GM04503 (cell line): ENCODE measurements at regions not wholly inside any gene's neighbourhood (a gene's known extent, or its start where the extent isn't known, plus 50 kb on each side); places are given as distances from the start of the nearest gene placed in this dataset.

Source experiments
- DNase-seq: peaks from one replicate; pipeline ENCODE4 v3.0.0-alpha.2; 2012; ENCODE audit warnings: low read depth

GRCh38 chr1:90201467-90202358 is 206.8 kb downstream of the ZNF326 start:
- DNase-seq, result no peak

- no peak for DNase-seq
These were observed 205.8 kb downstream of the ZNF326 start for GRCh38 chr1:90200646-90201205.

DNA sequence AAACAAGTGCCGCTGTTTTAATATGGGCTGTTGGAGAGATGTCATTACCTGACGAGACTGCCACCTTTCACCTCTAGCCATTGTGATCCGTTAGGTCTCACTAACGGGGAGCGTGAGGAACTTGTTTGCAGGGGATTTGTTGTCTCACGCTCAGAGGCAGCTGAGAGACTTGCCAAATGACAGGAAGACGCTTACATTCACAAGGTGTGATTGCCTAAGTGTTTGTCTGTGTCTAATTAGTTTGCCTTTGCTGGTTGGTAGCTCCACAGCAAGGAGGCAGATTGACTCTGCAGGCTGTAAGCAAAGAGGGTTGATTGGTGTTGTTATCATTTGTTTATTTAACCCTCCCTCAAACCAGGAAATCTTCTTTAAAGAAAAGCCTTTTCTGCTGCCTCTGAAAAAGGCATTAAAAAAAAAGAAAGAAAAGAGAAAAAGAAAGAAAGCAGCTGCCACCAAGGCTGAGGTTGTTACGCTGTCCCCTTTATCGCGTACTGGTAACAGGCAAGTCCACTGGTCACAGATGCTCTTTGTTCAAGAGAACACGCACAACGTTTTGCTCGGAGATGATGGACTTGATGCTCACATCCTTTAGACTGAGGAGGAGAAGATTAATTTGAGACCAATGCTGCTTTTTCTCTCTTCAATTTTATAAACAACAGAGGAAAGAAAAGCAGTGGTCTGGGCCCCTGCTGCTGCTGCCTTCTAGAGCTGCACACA is 203.9 kb downstream of the ZNF326 start:
- no peak for DNase-seq

DNA sequence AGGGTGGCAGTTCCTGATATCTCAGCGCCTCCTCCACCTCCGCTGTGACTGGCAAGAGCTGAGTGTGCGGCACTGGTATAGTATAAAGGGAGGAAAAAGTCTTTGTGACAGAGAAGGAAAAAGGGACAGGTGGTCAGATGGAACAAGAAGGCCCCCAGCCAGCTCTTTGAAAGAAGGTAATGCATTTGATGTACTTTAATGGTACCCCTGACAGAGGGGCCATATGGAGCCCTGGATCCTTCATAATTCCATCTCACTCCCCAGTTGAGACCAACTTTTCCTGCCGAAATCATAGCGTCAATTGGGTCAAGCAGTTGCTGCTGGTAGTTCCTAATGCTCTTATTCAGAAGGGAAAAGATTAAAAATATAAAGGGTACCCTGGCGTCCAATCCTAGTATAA is 198.2 kb downstream of the ZNF326 start:
- no peak for DNase-seq

DNA sequence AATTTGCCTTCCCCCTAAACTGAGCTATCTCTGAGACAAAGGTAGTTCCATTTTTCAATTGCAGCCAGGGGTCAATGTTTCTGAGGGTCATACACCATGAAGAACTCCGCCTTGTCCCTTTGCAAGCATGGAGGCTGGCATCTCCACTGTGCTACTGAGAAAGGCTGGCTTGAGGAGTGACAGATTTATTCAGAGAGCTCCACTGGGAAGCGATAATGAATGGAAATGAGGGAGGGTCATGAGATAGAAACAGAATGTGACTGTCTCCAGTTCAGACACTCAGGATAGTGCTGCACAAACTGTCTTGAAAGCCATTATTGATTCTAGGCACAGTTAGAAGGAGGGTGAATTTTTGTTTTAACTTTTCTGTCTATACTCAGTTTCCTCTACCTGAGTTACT is 197.5 kb downstream of the ZNF326 start:
- DNase-seq, result no peak

GRCh38 chr1:90190523-90190922 is 195.6 kb downstream of the ZNF326 start:
- DNase-seq, result no peak

DNA sequence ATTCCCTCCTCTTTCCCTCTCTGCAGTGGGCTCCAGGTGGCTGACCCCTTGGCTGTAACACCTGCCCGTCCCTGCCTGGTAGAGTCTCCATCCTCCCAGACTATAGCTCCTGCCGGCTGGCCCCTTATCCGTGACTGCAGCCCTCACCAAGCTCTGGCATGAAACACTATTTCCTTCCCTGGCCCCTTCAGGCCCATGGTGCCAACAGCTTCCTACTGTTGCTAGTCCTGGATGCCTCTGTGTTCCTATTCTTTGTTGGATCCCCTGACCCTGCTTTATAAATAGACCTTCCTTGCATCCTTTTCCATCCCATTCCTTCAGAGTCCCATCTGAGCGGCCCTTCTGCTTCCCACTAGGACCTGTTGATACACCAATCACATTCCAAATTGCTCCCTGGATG is 195.0 kb downstream of the ZNF326 start:
- no peak for DNase-seq

DNA sequence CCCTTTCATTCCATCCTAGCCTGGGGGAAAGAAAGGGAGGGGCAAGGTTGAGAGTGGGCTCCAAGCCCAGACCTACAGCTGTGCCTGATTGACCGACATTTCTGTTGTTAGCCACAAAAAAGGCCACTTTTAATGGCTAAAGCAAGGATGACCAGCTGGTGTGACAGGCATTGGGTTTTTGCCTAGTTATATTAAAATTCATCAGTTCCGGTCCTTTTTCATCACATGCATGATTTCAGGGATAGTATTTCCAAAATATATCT is 192.3 kb downstream of the ZNF326 start:
- no peak for DNase-seq

DNA sequence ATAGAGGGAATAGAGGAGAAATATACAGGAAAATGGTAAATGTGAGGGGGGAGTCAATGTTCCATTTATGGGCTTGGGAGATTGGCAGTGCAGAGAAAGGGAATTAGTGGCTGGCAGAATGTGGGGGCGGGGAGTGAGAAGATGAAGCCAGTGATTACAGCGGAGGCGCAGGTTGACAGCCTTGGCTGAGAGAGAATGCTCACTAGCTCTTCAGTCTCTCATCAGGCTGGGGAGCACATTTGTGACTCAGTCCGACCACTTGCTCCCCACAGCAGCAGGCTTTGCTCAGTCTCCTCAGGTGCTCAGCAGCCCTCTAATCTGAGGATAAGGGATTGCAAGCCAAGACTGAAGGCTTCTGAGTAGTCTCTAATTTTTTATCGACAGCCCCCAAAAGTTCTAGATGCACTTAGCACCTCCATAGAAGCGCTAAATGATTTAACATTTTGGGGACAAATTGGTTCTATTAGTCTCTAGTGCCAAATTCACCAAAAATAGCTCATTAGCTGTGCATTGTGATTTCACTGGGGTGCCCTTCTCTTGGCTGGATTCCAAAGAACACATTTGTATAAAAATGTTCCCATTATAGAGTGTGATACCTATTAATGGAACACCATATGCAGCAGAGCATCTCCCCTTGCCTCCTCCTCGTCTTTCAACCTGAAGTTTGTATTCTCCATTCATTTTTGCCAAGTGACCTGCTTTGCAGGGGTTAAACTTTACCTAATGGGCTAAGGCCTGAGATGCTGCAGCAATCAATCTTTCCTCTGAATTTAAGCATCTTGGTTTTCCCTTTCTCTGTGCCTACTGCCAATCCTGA is 191.8 kb downstream of the ZNF326 start:
- DNase-seq, result no peak

DNA sequence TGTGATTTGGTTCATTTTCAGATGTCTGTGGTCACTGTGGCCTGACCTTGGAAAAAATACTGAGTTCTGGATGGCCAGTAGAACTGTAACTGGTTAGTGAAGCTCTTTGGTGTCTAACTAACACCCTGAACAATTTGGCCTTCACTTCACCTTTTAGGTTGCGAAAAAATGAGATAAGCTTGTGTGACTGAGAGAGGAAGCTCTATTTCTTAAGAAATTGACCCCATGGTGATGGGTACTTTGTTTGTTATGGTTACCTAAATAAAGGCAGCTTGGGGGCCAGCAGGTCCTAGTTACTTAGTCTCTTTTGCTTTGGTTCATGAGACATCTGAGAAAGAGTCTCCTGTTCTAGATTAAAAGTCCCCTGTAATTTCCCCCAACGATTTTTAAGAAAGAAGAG is 181.6 kb downstream of the ZNF326 start:
- DNase-seq, result no peak

DNA sequence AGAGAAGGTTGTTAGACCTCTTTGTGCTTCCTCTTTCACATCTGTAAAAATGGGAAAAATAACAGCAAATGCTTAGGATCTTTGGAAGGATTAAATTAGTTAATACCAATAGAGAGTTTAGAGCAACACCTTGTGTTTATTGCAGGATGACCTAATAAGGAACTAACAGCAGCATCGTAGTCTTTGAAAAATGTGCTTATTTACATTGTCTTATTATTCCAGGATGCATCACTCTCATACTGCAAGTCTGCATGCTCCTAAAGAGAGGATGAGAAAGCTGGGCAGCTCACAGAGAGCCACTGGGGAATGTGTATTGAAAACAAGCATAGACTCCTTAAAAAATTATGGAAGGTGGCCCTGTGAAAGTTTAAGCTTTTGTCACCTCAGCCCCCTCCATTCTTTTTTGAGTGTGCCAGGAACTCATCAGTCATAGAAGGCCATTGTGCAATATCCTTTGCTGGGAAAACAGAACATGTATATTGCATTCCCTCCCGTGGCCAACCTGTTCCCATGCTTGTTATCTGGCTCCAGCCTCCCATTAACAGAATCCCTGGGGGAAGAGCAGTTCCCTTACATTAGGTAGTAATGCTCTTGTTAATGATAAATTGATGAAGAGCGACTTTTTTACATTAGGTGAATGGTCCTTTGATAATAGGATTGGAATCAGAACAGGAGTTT is 180.7 kb downstream of the ZNF326 start:
- no peak for DNase-seq

- DNase-seq, result no peak
These were observed 179.3 kb downstream of the ZNF326 start for GRCh38 chr1:90174246-90174645.

DNA sequence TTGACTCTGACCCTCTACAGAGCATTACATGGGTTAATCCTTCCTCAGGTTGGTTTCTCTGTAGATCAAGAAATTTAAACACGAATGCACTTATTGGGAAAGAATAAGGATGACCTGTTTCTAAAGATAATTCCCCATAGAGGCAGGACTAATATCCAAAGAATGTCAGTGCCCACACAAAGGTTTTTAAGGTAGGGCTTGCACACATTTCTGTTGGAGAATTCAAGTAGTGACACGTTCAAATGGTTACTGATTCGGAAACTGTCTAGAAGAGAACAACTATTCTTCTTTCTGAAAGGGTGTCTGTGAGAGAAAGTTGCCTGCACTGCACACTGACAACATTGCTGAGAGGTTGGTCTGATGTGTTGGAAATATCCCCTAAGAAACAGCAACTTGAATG is 167.3 kb downstream of the ZNF326 start:
- no peak for DNase-seq

- DNase-seq, result no peak
These were observed 166.7 kb downstream of the ZNF326 start for GRCh38 chr1:90161625-90162024.

DNA sequence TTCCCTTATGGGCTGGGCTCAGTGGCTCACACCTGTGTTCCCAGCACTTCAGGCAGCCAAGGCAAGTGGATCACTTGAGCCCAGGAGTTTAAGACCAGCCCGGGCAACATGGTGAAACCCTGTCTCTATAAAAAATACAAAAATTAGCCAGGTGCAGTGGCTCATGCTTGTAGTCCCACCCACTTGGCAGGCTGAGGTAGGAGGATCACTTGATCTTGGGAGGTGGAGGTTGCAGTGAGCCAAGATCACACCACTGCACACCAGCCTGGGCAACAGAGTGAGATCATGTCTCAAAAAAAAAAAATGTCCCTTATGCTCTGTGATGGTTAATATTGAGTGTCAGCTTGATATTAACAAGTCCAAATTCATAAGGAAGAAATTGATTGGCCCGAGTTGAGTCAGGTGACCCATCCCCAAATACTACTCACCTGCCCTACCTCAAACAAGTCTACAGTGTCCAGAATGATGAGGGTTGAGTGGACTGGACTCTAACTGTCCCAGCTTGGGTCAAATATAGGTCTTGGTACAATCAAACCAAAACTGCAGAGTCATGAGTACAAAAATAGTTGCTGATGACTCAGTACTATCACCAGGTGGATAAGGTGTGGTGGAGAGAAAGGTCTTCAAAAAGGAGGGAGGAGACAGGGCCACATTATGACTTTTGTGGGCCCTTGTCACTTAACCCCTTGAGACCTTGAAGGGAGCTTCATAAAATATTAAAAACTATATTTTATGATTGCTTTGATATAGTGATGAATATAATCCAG is 161.0 kb downstream of the ZNF326 start:
- no peak for DNase-seq

GRCh38 chr1:90154711-90155110 is 159.8 kb downstream of the ZNF326 start:
- no peak for DNase-seq

DNA sequence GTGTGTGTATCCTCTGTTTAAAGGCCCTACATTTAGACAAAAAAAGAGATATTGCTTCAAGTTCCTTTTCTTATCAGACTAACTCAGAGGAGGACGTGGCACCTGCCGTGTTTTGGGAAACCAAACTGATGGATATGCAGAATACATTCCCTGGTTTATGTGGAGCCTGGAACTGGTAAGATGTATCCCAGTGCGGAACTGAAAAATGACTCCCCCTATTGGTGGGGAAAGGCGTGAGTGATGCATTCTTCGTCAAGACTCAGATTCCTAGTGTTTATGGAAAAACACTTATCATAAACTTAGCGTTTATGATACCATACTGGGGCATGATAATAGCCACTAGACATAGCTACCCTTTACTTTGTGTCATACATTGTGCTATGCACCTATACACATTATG is 154.2 kb downstream of the ZNF326 start:
- DNase-seq, result no peak

DNA sequence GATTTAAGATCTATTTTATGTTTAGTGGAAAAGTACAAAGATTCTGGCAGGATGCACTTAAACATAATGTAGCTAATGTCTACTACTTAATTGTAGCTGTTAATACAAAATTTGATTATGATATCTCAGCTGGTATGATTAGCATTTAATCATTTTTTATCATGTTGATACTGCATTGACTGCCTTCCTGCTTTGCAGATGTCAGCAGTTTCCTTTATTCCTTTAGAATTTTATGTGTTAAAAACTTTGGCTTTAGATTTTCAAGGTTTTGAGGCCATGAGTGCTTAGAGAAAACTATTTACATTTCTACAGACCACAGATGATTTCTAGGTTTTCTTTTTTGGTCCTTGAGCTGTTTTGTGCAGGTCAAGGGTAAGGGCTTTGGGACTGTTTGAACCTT is 152.2 kb downstream of the ZNF326 start:
- no peak for DNase-seq

DNA sequence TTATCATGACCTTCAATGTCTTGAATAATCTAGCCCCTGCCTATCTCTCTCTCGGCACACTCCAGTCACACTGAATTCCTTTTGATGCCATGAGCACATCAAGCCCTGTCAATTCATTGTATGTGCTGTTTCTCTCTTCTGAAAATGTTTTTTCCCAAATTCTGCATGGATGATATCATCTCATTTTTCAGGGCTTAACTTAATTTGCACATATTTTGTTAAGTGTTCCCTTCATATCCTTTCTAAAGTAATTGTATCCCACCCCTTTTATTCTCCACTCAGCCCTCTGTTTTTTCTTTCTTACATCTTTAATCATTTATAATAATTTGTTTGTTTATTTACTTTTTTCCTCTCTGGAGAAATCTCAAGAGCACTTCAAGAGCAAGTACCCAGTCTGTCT is 149.9 kb downstream of the ZNF326 start:
- no peak for DNase-seq

DNA sequence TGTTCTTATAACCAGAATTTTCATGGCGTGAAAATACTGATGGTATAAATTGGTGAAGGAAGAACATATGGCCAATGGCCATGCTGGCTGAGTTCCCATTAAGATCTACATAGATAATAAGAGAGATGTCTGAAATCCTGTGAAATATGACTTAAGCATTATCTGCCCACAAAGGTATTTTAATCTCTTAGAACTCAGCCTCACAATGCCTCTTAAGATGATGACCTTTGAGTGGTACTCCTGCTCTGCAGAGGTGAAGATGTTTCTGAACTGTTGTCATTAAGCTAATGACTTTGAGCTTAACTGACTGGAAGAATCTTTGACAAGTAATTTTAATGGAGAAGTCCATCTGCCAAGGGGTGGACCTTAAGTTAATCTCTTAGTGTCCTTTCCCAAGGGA is 148.7 kb downstream of the ZNF326 start:
- no peak for DNase-seq

GRCh38 chr1:90142697-90143096 is 147.8 kb downstream of the ZNF326 start:
- DNase-seq, result no peak
